ENCODE measurements at regions not wholly inside any gene's neighbourhood (a gene's known extent, or its start where the extent isn't known, plus 50 kb on each side); places are given as distances from the start of the nearest gene placed in this dataset.

DNA sequence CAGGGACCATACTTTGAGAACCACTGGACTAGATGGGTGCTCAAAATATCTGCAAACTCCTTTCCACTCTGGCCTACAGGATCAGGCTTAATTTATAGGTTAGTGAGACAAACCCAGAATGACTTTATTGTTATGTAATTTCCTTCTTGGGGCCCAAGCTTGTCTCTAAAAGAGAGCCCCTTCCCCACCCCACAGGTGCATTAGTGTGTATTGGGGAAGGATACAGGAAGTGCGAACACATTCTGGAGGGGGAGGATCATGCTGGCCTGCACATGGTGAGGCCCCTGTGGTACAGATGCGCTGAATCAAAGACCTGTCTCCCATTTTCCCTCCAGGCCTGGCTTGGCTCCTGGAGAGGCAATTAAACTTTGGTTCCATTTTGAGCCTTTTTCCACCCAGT, 273.0 kb upstream of the LRTM1 start:
- TF ChIP-seq, protein P1, sequence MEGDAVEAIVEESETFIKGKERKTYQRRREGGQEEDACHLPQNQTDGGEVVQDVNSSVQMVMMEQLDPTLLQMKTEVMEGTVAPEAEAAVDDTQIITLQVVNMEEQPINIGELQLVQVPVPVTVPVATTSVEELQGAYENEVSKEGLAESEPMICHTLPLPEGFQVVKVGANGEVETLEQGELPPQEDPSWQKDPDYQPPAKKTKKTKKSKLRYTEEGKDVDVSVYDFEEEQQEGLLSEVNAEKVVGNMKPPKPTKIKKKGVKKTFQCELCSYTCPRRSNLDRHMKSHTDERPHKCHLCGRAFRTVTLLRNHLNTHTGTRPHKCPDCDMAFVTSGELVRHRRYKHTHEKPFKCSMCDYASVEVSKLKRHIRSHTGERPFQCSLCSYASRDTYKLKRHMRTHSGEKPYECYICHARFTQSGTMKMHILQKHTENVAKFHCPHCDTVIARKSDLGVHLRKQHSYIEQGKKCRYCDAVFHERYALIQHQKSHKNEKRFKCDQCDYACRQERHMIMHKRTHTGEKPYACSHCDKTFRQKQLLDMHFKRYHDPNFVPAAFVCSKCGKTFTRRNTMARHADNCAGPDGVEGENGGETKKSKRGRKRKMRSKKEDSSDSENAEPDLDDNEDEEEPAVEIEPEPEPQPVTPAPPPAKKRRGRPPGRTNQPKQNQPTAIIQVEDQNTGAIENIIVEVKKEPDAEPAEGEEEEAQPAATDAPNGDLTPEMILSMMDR (IDR thresholded peaks at IDR 0.05): no peak
- TF ChIP-seq POLR2A (IDR thresholded peaks at IDR 0.05) (no peak), POLR2AphosphoS5 (IDR thresholded peaks at IDR 0.05) (no peak), EP300 (IDR thresholded peaks at IDR 0.05) (no peak)
